ENCODE measurements at regions not wholly inside any gene's neighbourhood (a gene's known extent, or its start where the extent isn't known, plus 50 kb on each side); places are given as distances from the start of the nearest gene placed in this dataset.

DNA sequence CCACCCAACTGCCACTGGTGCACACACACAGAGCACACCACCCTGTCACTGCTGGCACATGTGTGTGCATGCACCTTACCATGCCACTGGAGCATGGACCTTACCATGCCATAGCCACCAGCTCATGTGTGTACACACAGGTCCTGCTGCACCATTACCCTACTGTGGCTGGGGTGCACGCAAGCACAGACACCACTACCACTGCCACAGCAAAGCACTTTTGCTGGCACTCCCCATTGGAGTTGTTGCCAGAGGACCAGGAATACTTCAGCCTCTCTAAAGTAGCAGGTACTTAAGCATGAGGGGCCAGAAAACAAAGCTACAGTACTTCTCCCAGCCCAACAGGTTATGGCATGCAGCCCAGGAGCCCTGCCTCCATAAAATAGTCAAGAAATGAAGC, 404.8 kb downstream of the MBD2 start:
- intact Hi-C loops (cut with micrococcal nuclease), result no loop called here
- Mint-ChIP-seq H3K9me3 (peaks cover 9% of the 10 kb centered on the region), H3K4me1 (ENCODE audit: low read depth) (no peaks in the 10 kb centered on the region), H3K4me3 (no peak overlapping the region), H3K27ac (no peak overlapping the region), H3K27me3 (ENCODE audit: insufficient read depth) (peaks cover 3% of the 10 kb centered on the region), H3K36me3 (ENCODE audit: low read depth) (no peaks in the 10 kb centered on the region)
- DNase-seq (ENCODE audit: low spot score), result no peak

DNA sequence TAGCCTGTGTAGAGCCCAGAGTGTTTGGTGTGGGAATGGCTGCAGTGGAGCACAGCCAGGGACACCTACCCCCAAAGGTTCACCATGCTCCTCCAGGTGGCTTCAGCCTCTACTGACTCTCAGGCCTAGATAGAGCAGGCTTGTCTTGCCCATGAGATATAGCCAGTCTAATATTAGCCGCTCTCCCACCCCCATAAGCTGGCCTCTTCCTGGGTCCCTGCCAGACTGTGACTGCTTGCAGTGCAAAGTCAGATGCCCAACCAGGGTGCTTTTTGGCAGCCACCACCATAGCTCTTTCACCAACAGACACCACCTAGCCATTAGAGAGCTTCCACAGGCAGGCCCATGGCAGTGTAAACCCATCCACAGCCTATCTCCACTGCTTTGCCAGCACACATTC, 405.3 kb downstream of the MBD2 start:
- Mint-ChIP-seq H3K4me3 (no peak overlapping the region), H3K4me1 (ENCODE audit: low read depth) (no peaks in the 10 kb centered on the region), H3K27ac (no peak overlapping the region), H3K27me3 (ENCODE audit: insufficient read depth) (peaks cover 3% of the 10 kb centered on the region), H3K9me3 (peaks cover 9% of the 10 kb centered on the region), H3K36me3 (ENCODE audit: low read depth) (no peaks in the 10 kb centered on the region)
- DNase-seq (ENCODE audit: low spot score), result no peak
- intact Hi-C loops (cut with micrococcal nuclease), result no loop called here

DNA sequence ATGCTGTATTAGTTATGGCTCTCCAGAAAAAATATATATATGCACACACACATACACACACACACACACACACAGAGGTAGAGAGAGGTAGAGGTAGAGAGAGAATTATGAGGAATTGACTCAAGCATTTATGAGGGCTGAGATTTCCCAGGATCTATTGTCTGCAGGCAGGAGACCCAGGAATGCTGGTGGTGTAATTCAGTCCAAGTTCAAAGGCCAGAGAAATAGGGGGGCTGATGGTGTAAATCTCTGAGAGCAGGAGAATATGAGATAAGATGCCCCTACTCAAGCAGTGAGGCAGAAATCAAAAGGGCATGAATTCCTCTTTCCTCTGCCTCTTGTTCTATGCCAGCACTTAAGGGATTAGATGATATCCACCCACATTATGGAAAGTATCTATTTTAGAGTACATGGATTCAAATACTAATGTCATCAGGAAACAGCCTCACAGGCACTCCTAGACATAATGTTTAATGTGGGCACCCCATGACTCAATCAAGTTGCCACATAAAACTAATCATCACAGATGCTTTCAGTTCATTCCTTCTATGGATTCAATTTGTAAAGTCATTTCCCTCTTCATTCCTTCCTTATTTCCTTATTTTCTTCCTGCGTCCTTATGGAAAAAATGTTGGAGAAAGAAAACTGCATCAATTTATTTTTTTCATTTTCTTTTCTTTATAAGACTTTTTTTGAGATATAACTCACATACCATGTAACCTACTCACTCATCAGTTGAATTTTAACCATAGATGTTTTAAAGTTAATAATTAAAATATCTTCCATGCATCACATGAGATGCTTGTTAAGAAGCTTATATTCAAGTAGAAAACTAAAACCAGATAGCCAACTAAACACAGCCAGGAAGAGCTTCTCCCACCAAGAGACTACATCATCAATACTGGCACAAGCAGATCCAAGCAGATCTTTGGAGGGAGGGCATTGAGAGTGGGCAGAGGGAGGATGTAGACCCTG, 406.2 kb downstream of the MBD2 start:
- intact Hi-C loops (cut with micrococcal nuclease), result no loop called here
- no peak for DNase-seq (ENCODE audit: low spot score)
- H3K27ac Mint-ChIP-seq, result no peak overlapping the region
- H3K4me3 Mint-ChIP-seq, result no peak overlapping the region
- no peaks in the 10 kb centered on the region for H3K36me3 Mint-ChIP-seq (ENCODE audit: low read depth)
- H3K27me3 Mint-ChIP-seq (ENCODE audit: insufficient read depth), result peaks cover 3% of the 10 kb centered on the region
- peaks cover 6% of the 10 kb centered on the region for H3K9me3 Mint-ChIP-seq
- no peaks in the 10 kb centered on the region for H3K4me1 Mint-ChIP-seq (ENCODE audit: low read depth)

DNA sequence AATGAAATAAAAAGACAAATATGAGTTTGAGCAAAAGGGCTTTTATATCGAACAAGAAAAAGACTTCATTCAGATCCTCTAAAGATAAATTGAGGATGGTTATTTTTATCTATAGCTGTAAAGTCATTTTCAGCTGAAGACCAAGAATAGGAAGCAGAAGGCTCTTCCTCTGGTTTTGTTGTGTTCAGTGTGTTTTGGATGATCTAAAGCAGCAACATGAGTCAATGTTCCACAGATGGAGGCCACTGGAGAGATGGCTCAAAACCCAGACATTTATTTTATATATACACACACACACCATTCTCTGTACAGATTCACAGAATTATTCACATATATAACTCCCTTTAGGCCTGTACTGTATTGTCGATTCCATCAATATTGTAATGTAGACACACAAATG, 424.3 kb downstream of the MBD2 start:
- Mint-ChIP-seq H3K27ac (no peak overlapping the region), H3K36me3 (ENCODE audit: low read depth) (no peaks in the 10 kb centered on the region), H3K9me3 (no peaks in the 10 kb centered on the region)

DNA sequence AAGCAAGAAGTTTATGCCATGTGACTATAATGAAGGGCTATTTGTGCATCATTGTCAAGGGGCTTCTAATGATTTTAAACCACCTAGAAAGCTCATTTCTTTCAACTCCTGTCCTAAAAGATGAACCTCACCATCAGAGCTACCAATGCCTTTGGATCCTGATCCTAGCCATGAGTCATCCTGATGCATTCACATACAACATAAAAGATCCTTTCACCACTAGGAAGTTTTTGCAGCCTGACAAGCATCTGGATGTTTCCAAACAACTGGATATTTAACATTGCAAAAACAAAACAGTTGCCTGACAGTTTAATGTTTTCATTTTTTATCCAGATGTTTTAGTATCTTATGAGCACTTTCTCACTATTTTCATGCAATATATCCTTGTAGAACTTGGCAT, 425.3 kb downstream of the MBD2 start:
- H3K4me1 Mint-ChIP-seq (ENCODE audit: low read depth), result no peaks in the 10 kb centered on the region
- intact Hi-C loops (cut with micrococcal nuclease), result no loop called here
- no peaks in the 10 kb centered on the region for H3K36me3 Mint-ChIP-seq (ENCODE audit: low read depth)
- H3K27me3 Mint-ChIP-seq (ENCODE audit: insufficient read depth), result no peaks in the 10 kb centered on the region
- no peaks in the 10 kb centered on the region for H3K9me3 Mint-ChIP-seq
- no peak overlapping the region for H3K27ac Mint-ChIP-seq
- DNase-seq (ENCODE audit: low spot score), result no peak
- no peak overlapping the region for H3K4me3 Mint-ChIP-seq

More for the DNA sequence above, 424.3 kb downstream of the MBD2 start:
- H3K27me3 Mint-ChIP-seq (ENCODE audit: insufficient read depth), result no peaks in the 10 kb centered on the region
- DNase-seq (ENCODE audit: low spot score), result no peak
- no peak overlapping the region for H3K4me3 Mint-ChIP-seq
- H3K4me1 Mint-ChIP-seq (ENCODE audit: low read depth), result no peaks in the 10 kb centered on the region
- intact Hi-C loops (cut with micrococcal nuclease), result no loop called here

DNA sequence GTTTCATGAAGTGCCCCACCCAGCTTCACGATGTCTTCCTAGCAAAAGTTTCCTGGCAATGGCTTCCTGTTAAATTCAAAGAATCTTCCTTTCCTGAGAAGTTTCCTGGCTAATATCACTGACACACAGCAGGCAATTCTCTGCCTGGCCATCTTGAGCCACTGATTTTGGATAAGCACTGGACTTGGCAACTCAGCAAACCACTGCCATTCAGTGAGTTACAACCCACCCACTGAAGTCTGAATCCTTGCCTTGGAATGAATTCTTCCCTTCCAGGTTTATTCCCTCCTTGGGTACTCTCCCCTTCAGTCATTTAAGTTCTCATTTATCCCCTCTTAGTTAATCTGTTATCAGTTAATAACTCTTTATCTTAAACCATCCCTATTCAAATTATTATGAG, 426.0 kb downstream of the MBD2 start:
- no peak overlapping the region for H3K27ac Mint-ChIP-seq
- no peaks in the 10 kb centered on the region for H3K27me3 Mint-ChIP-seq (ENCODE audit: insufficient read depth)
- no peaks in the 10 kb centered on the region for H3K9me3 Mint-ChIP-seq
- H3K4me3 Mint-ChIP-seq, result no peak overlapping the region
- no peaks in the 10 kb centered on the region for H3K36me3 Mint-ChIP-seq (ENCODE audit: low read depth)
- no peaks in the 10 kb centered on the region for H3K4me1 Mint-ChIP-seq (ENCODE audit: low read depth)
- intact Hi-C loops (cut with micrococcal nuclease), result no loop called here
- DNase-seq (ENCODE audit: low spot score), result no peak

DNA sequence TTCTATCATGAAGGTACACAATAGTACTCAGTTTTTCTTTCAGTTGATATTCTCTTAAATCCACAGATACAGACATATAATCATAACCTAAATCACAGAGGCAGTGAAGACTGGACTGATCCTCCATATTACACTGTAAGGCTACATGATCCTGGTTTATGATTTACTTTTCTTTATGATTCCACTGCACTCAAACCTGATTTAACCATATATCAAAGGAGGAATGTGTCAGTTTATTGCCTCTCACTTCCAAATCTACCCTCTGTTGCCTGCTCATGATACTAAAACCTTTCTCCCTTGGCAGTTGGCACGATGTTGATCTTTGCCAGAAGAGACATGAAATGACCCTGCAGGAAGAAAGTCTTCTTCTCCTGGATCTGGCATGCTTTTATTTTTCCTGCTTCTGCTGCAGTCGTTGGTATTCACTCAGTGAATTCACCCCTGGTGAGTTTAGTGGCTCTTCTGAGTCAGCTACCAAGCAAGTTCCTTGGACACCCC, 426.4 kb downstream of the MBD2 start:
- Mint-ChIP-seq H3K36me3 (ENCODE audit: low read depth) (no peaks in the 10 kb centered on the region), H3K4me3 (no peak overlapping the region), H3K27me3 (ENCODE audit: insufficient read depth) (no peaks in the 10 kb centered on the region), H3K4me1 (ENCODE audit: low read depth) (no peaks in the 10 kb centered on the region), H3K27ac (no peak overlapping the region), H3K9me3 (peaks cover 3% of the 10 kb centered on the region)
- DNase-seq (ENCODE audit: low spot score), result no peak
- intact Hi-C loops (cut with micrococcal nuclease), result no loop called here

DNA sequence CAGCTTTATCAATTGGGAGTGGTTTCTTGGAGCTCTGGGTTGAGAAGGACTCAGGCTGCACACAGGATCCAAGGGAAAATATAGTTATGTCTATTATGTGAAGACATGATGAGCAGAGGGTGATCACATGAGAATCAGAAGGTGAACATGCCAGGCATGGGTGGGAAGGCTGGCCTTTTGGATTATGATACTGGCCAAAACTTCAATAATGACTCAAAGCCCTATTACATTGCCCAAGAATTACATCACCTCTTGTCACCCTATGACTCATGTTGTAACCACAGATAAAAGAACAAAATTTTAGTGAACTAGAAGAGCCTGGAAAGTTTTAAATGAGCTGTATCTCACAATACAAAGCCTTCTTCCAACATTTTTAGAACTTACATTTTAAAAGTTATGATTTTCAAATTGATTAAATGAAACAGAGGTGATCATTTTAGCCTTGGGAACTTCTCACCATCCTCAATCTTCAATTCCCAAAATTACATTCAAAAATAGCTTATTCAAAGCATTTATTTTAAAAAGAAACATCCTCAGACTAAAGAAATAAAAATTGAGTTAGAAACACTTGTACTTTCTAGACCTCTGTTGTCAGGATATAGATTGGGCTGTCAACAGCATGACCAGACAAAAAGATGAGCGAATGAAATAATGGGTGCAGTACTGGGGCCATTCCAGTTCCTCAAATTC, 428.3 kb downstream of the MBD2 start:
- Mint-ChIP-seq H3K9me3 (peaks cover 3% of the 10 kb centered on the region), H3K4me3 (no peak overlapping the region), H3K27ac (no peak overlapping the region), H3K36me3 (ENCODE audit: low read depth) (no peaks in the 10 kb centered on the region), H3K4me1 (ENCODE audit: low read depth) (no peaks in the 10 kb centered on the region), H3K27me3 (ENCODE audit: insufficient read depth) (no peaks in the 10 kb centered on the region)
- no peak for DNase-seq (ENCODE audit: low spot score)
- intact Hi-C loops (cut with micrococcal nuclease), result no loop called here

DNA sequence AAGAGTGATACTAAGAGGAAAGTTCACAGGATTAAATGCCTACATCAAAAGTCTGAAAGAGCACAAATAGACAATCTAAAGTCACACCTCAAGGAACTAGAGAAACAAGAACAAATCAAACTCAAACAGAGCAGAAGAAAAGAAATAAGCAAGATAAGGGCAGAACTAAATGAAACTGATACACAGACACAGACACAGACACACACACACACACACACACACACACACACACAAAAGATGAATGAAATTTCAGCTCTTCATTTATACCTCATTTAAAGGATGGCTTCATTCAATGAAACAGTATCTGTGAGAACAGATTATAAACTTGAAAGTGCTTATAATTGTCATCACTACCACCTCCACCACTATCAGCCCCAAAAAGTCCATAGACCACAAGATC, 428.9 kb downstream of the MBD2 start:
- Mint-ChIP-seq H3K4me1 (ENCODE audit: low read depth) (no peaks in the 10 kb centered on the region), H3K4me3 (no peak overlapping the region), H3K9me3 (peaks cover 3% of the 10 kb centered on the region), H3K27me3 (ENCODE audit: insufficient read depth) (no peaks in the 10 kb centered on the region), H3K36me3 (ENCODE audit: low read depth) (no peaks in the 10 kb centered on the region), H3K27ac (no peak overlapping the region)
- intact Hi-C loops (cut with micrococcal nuclease), result no loop called here
- DNase-seq (ENCODE audit: low spot score), result no peak

DNA sequence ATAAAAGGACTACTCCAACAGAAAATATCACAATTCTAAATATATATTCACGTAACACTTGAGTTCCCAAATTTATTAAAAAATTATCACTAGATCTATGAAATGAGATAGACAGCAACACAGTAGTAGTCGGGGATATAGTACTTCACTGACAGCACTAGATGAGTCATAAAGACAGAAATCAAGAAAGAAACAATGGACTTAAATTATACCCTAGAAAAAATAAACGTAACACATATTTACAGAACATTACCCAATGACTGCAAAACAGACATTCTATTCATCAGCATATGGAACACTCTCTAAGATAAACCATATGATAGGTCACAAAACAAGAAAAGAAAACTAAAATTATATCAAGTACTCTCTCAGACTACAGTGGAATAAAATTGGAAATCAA, 429.4 kb downstream of the MBD2 start:
- Mint-ChIP-seq H3K4me3 (no peak overlapping the region), H3K4me1 (ENCODE audit: low read depth) (no peaks in the 10 kb centered on the region), H3K27ac (no peak overlapping the region), H3K27me3 (ENCODE audit: insufficient read depth) (no peaks in the 10 kb centered on the region), H3K36me3 (ENCODE audit: low read depth) (no peaks in the 10 kb centered on the region), H3K9me3 (peaks cover 3% of the 10 kb centered on the region)
- DNase-seq (ENCODE audit: low spot score), result no peak
- intact Hi-C loops (cut with micrococcal nuclease), result no loop called here

DNA sequence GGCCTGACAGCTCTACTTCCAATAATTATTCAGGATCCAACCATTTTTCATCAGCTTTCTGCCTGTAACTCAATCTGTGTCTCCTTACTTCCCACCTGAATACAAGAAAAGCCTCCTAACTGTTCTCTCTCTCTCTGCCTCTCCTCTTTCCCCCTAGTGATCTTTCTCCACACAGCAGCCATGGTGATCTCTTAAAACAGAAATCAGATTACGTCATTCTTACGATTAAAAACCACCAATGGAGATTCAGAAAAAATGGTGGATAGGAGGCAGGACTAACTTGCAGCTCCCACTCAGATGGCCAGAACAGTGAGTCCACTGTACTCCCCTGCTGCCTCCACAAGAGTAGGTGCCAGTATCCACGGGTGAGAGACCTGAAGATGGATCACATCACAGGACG, 431.7 kb downstream of the MBD2 start:
- intact Hi-C loops (cut with micrococcal nuclease), result no loop called here

DNA sequence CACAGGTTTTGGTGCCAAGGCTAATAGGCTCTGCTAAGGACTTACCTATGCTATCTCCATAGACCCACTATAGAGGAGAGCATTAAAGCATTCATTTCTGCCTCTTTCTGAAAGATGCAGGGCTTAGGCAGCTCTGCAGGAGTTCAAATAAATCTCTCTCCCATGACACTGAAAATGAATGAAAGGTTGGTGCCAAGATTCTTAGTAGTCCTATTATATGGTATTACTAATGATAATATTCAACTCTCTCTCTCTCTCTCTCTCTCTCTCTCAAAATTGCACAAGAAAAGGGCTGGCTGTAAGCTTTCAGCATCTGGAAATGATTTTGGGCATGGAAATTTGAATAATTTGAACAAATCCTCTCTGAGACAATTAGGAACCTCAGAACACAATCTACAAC, 433.7 kb downstream of the MBD2 start:
- no peaks in the 10 kb centered on the region for H3K4me1 Mint-ChIP-seq (ENCODE audit: low read depth)
- no peaks in the 10 kb centered on the region for H3K27me3 Mint-ChIP-seq (ENCODE audit: insufficient read depth)
- no peak for DNase-seq (ENCODE audit: low spot score)
- H3K27ac Mint-ChIP-seq, result no peak overlapping the region
- intact Hi-C loops (cut with micrococcal nuclease), result no loop called here
- peaks cover 3% of the 10 kb centered on the region for H3K9me3 Mint-ChIP-seq
- no peak overlapping the region for H3K4me3 Mint-ChIP-seq
- no peaks in the 10 kb centered on the region for H3K36me3 Mint-ChIP-seq (ENCODE audit: low read depth)

More for the DNA sequence above, 431.7 kb downstream of the MBD2 start:
- no peaks in the 10 kb centered on the region for H3K27me3 Mint-ChIP-seq (ENCODE audit: insufficient read depth)
- H3K4me1 Mint-ChIP-seq (ENCODE audit: low read depth), result no peaks in the 10 kb centered on the region
- H3K36me3 Mint-ChIP-seq (ENCODE audit: low read depth), result no peaks in the 10 kb centered on the region
- H3K27ac Mint-ChIP-seq, result no peak overlapping the region
- H3K9me3 Mint-ChIP-seq, result peaks cover 3% of the 10 kb centered on the region
- H3K4me3 Mint-ChIP-seq, result no peak overlapping the region
- no peak for DNase-seq (ENCODE audit: low spot score)
